Spinal cord (tissue), 9 donors: ENCODE measurements at regions not wholly inside any gene's neighbourhood (a gene's known extent, or its start where the extent isn't known, plus 50 kb on each side); places are given as distances from the start of the nearest gene placed in this dataset.
"Not testable (repeated sequence)": the region's sequence is repeated elsewhere in the genome, so short reads cannot be mapped to it uniquely, and the experiment has no call there.

Source experiments
- DNase-seq, 6 donors: peaks; one replicate each; pipeline versions ENCODE4 v3.0.0 to v3.0.0-alpha.2; 2013 to 2015; ENCODE audit warnings: low spot score in 6 of 6, low read depth in 4 of 6
- H3K27ac ChIP-seq: one replicate; pipeline ENCODE4 v1.5.1; 2013; ENCODE audit warnings: low read depth, low read length, control low read depth
- H3K27me3 ChIP-seq: one replicate; pipeline ENCODE4 v1.6.1; 2013; ENCODE audit warnings: low read length; ENCODE audit not compliant: control insufficient read depth, insufficient read depth
- H3K36me3 ChIP-seq: one replicate; pipeline ENCODE4 v1.6.1; 2013; ENCODE audit warnings: low read length; ENCODE audit not compliant: control insufficient read depth, insufficient read depth
- H3K4me1 ChIP-seq: one replicate; pipeline ENCODE4 v1.6.1; 2013; ENCODE audit warnings: low read length; ENCODE audit not compliant: control insufficient read depth, insufficient read depth
- H3K4me3 ChIP-seq: one replicate; pipeline ENCODE4 v1.5.1; 2013; ENCODE audit warnings: low read depth, low read length, control low read depth
- H3K9me3 ChIP-seq: one replicate; pipeline ENCODE4 v1.6.1; 2013; ENCODE audit warnings: low read length; ENCODE audit not compliant: control insufficient read depth, insufficient read depth
- WGBS: methylation state at CpG from one replicate; pipeline ENCODE4 v1.1.5; 2013; ENCODE audit warnings: missing lambda C conversion rate; ENCODE audit not compliant: insufficient coverage; 5-methylcytosine and 5-hydroxymethylcytosine counted together
- donor health status: healthy.

DNA sequence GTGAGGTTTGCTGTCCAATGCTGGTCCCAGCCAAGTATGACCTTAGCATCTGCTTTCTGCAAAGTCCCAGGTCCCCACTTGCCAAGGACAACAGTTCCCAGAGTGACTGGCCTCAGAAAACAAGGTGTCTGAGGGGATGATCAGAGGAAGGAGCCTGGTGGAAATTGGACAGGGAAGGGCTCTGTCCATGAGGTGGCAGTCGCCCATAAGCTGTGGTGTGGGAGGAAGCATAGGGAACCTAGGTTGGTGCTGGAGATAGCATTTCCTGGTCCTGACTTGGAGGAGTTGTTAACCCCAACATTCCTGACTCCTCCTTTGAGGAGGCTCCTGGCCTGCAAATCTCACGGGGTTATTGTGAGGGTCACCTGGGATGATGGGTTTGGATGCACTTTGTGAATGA, 77.8 kb downstream of the LIMS4 start:
- no CpG with 5 or more reads among the region's 2 CpGs for WGBS
- not testable (repeated sequence) for H3K27ac ChIP-seq, H3K27me3 ChIP-seq, H3K4me3 ChIP-seq, DNase-seq, H3K4me1 ChIP-seq, H3K36me3 ChIP-seq, H3K9me3 ChIP-seq

DNA sequence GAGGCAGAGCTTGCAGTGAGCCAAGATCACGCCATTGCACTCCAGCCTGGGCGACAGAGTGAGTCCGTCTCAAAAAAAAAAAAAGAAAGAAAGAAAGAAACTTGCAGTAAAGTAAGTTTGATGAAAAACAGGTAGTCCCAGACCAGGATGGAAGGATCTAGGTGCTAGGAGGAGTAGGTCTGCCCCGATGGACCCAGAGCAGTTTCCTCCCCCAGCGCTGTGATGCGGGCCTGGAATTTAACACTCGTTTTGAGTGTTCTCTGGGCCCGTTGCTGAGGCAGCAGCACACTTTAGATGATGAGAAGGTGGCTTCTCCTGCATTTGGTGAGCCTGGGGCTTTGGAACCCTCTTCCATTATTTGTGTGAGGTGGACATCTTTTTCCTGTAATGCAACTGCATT, 80.2 kb downstream of the LIMS4 start:
- not testable (repeated sequence) for H3K4me1 ChIP-seq, H3K36me3 ChIP-seq, H3K9me3 ChIP-seq, H3K27ac ChIP-seq, H3K4me3 ChIP-seq, DNase-seq, H3K27me3 ChIP-seq
- no CpG with 5 or more reads among the region's 8 CpGs for WGBS

GRCh38 chr2:110391035-110391418, 81.6 kb downstream of the LIMS4 start:
- H3K27ac ChIP-seq, DNase-seq, H3K4me3 ChIP-seq, H3K36me3 ChIP-seq, H3K4me1 ChIP-seq, H3K27me3 ChIP-seq, H3K9me3 ChIP-seq: not testable (repeated sequence)
- no CpG with 5 or more reads among the region's 5 CpGs for WGBS

GRCh38 chr2:110390351-110391034, 82.1 kb downstream of the LIMS4 start:
- no CpG with 5 or more reads among the region's 7 CpGs for WGBS
- not testable (repeated sequence) for H3K27me3 ChIP-seq, H3K9me3 ChIP-seq, H3K27ac ChIP-seq, H3K36me3 ChIP-seq, H3K4me1 ChIP-seq, H3K4me3 ChIP-seq
- DNase-seq, result peak in 1 of 6 donors; percentile 0

GRCh38 chr2:110387044-110387443, 85.6 kb downstream of the LIMS4 start:
- H3K9me3 ChIP-seq, H3K4me3 ChIP-seq, DNase-seq, H3K27me3 ChIP-seq, H3K4me1 ChIP-seq, H3K27ac ChIP-seq, H3K36me3 ChIP-seq: not testable (repeated sequence)
- WGBS, result no CpG with 5 or more reads among the region's 12 CpGs

GRCh38 chr2:110386546-110386945, 86.1 kb downstream of the LIMS4 start:
- not testable (repeated sequence) for H3K4me3 ChIP-seq, H3K27me3 ChIP-seq, H3K36me3 ChIP-seq, H3K4me1 ChIP-seq, H3K9me3 ChIP-seq, DNase-seq, H3K27ac ChIP-seq
- 94% methylated on average over 2 of the region's 10 CpGs for WGBS

DNA sequence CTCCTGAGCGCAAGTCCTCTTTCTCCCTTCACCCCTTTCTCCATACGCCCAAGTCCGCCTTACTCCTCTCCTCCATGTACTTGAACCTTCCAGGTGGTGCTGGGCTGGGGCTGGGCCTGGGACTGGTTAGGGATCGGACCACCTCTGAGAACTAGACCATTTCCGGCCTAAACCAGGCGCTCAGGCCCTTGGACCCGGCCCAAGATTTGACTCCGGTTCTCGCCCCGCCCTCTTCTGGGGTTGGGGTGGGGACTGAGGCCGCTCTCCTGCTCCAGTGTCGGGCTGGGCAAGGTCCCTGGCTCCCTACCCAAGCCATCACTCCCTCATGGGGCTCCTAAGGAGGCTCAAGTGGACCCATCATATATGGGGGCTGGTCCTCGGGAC, 87.9 kb downstream of the LIMS4 start:
- not testable (repeated sequence) for H3K4me1 ChIP-seq, H3K4me3 ChIP-seq, H3K36me3 ChIP-seq, H3K27me3 ChIP-seq, H3K9me3 ChIP-seq, DNase-seq, H3K27ac ChIP-seq
- WGBS, result no CpG with 5 or more reads among the region's 13 CpGs

GRCh38 chr2:110384109-110384735, 88.4 kb downstream of the LIMS4 start:
- WGBS, result no CpG with 5 or more reads among the region's 50 CpGs
- H3K4me1 ChIP-seq, result not testable (repeated sequence)

DNA sequence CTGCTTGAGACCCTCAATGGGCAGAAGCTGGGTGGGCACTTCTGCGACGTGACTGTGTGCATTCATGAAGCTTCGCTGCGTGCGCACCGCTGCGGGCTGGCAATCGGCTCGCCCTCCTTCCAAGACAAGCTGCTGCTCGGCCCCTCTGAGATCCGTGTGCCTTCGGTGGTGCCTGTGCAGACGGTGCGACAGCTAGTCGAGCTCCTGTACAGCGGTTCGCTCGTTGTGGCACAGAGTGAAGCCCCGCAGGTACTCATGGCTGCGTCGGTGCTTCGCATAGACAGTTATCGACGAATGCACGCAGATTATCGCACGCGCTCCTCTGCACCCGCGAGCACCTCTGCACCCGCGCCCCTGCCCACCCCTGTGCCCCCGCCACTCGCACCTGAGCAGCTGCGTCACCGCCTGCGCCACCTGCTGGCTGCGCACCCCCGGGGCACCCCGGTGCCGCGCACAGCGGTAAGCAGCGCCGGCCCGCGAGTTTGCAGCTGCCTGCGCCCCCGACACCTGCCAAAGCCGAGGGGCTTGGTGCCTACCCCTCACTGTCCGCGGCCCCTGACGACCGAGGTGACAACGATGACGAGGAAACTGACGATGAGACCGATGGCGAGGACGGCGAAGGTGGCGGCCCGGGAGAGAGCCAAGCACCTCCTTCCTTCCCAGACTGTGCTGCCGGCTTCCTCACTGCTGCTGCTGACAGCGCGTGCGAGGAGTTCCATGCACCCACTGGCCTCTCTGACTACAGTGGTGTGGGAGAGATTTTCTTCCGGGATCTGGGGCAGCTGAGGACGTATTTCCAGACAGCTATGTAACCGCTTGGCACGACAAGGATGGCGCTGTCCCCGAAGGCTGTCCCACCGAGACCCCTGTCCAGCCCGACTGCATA, 89.2 kb downstream of the LIMS4 start:
- no CpG with 5 or more reads among the region's 75 CpGs for WGBS
- not testable (repeated sequence) for DNase-seq, H3K36me3 ChIP-seq, H3K9me3 ChIP-seq, H3K4me1 ChIP-seq, H3K27ac ChIP-seq, H3K4me3 ChIP-seq, H3K27me3 ChIP-seq

More at GRCh38 chr2:110384109-110384735, 88.4 kb downstream of the LIMS4 start:
- not testable (repeated sequence) for DNase-seq, H3K27ac ChIP-seq, H3K9me3 ChIP-seq, H3K36me3 ChIP-seq, H3K27me3 ChIP-seq, H3K4me3 ChIP-seq

- H3K9me3 ChIP-seq, H3K27me3 ChIP-seq, DNase-seq, H3K36me3 ChIP-seq, H3K27ac ChIP-seq, H3K4me1 ChIP-seq, H3K4me3 ChIP-seq: not testable (repeated sequence)
- WGBS, result no CpG with 5 or more reads among the region's 2 CpGs
These were observed 99.1 kb downstream of the LIMS4 start for GRCh38 chr2:110373519-110373918.
